ENCODE measurements at regions not wholly inside any gene's neighbourhood (a gene's known extent, or its start where the extent isn't known, plus 50 kb on each side); places are given as distances from the start of the nearest gene placed in this dataset.
"Not testable (repeated sequence)": the region's sequence is repeated elsewhere in the genome, so short reads cannot be mapped to it uniquely, and the experiment has no call there.

- TF ChIP-seq YY1 (IDR thresholded peaks at IDR 0.05; ENCODE audit: insufficient read depth, insufficient read length); ZNF274 (IDR thresholded peaks at IDR 0.05; ENCODE audit: low read depth, low read length): not testable (repeated sequence)
Measured at GRCh38 chr3:17816839-17817238, 74.4 kb upstream of the TBC1D5 start.
